Glomerular visceral epithelial cell (primary cell): ENCODE measurements at regions not wholly inside any gene's neighbourhood (a gene's known extent, or its start where the extent isn't known, plus 50 kb on each side); places are given as distances from the start of the nearest gene placed in this dataset.

Experiments used
- DNase-seq: peaks from one replicate; pipeline ENCODE4 v3.0.0-alpha.2; 2016; ENCODE audit errors: extremely low spot score

- no peak for DNase-seq
These were observed 229.1 kb upstream of the ZP4 start for GRCh38 chr1:238119861-238120260.

GRCh38 chr1:238119060-238119459 lies 228.3 kb upstream of the ZP4 start:
- DNase-seq, result no peak

- no peak for DNase-seq
These were observed 225.1 kb upstream of the ZP4 start for GRCh38 chr1:238115852-238116251.

GRCh38 chr1:238112952-238113621 lies 222.4 kb upstream of the ZP4 start:
- no peak for DNase-seq

GRCh38 chr1:238111516-238111915 lies 220.8 kb upstream of the ZP4 start:
- DNase-seq, result no peak

- DNase-seq, result no peak
These were observed 220.4 kb upstream of the ZP4 start for GRCh38 chr1:238111081-238111480.

GRCh38 chr1:238108417-238108816 lies 217.7 kb upstream of the ZP4 start:
- DNase-seq, result no peak

GRCh38 chr1:238107322-238107721 lies 216.6 kb upstream of the ZP4 start:
- DNase-seq, result no peak

GRCh38 chr1:238104752-238105151 lies 214.0 kb upstream of the ZP4 start:
- no peak for DNase-seq

- no peak for DNase-seq
These were observed 211.2 kb upstream of the ZP4 start for GRCh38 chr1:238101923-238102322.

GRCh38 chr1:238099871-238100270 lies 209.1 kb upstream of the ZP4 start:
- DNase-seq, result no peak

- DNase-seq, result no peak
These were observed 198.9 kb upstream of the ZP4 start for GRCh38 chr1:238089615-238090014.

- peak; percentile 4 for DNase-seq
These were observed 198.0 kb upstream of the ZP4 start for GRCh38 chr1:238088560-238089290.

GRCh38 chr1:238073991-238074390 lies 183.3 kb upstream of the ZP4 start:
- no peak for DNase-seq

- DNase-seq, result no peak
These were observed 180.3 kb upstream of the ZP4 start for GRCh38 chr1:238071061-238071460.

- peak; percentile 99 for DNase-seq
These were observed 172.7 kb upstream of the ZP4 start for GRCh38 chr1:238063454-238063853.

GRCh38 chr1:238061967-238062613 lies 171.4 kb upstream of the ZP4 start:
- DNase-seq, result peak; percentile 71

GRCh38 chr1:238060061-238060460 lies 169.3 kb upstream of the ZP4 start:
- peak; percentile 76 for DNase-seq

GRCh38 chr1:238052496-238053266 lies 162.0 kb upstream of the ZP4 start:
- DNase-seq, result peak; percentile 17

GRCh38 chr1:238029126-238029525 lies 138.4 kb upstream of the ZP4 start:
- peak; percentile 80 for DNase-seq

GRCh38 chr1:238027366-238027765 lies 136.6 kb upstream of the ZP4 start:
- DNase-seq, result no peak

- no peak for DNase-seq
These were observed 132.4 kb upstream of the ZP4 start for GRCh38 chr1:238023137-238023536.
